ENCODE measurements at regions not wholly inside any gene's neighbourhood (a gene's known extent, or its start where the extent isn't known, plus 50 kb on each side); places are given as distances from the start of the nearest gene placed in this dataset.
A peak's percentile ranks its signal among the peaks of the same experiment; 100 is the strongest.
"Not testable (repeated sequence)": the region's sequence is repeated elsewhere in the genome, so short reads cannot be mapped to it uniquely, and the experiment has no call there.

GRCh38 chr2:61620244-61621159 lies 82.3 kb upstream of the XPO1 start:
- DNase-seq, result peak; percentile 92

GRCh38 chr2:61619561-61619960 lies 81.4 kb upstream of the XPO1 start:
- no peak for DNase-seq

- DNase-seq, result no peak
These were observed 79.5 kb upstream of the XPO1 start for GRCh38 chr2:61617610-61618009.

- DNase-seq, result no peak
These were observed 67.1 kb upstream of the XPO1 start for GRCh38 chr2:61605245-61605644.

- no peak for DNase-seq
These were observed 66.3 kb upstream of the XPO1 start for GRCh38 chr2:61604433-61604832.

GRCh38 chr2:61598515-61599156 lies 60.5 kb upstream of the XPO1 start:
- DNase-seq, result peak; percentile 34

- DNase-seq, result no peak
These were observed 59.4 kb upstream of the XPO1 start for GRCh38 chr2:61597300-61598289.

GRCh38 chr2:61594201-61594600 lies 56.0 kb upstream of the XPO1 start:
- DNase-seq, result not testable (repeated sequence)

GRCh38 chr2:61593648-61594047 lies 55.5 kb upstream of the XPO1 start:
- not testable (repeated sequence) for DNase-seq

- DNase-seq, result no peak
These were observed 52.1 kb upstream of the XPO1 start for GRCh38 chr2:61590214-61590613.

GRCh38 chr2:61588566-61588965 lies 50.4 kb upstream of the XPO1 start:
- no peak for DNase-seq

All from DMS53 (cell line).